CD4-positive, alpha-beta T cell (primary cell): ENCODE measurements at regions not wholly inside any gene's neighbourhood (a gene's known extent, or its start where the extent isn't known, plus 50 kb on each side); places are given as distances from the start of the nearest gene placed in this dataset.

ENCODE experiments used
- ATAC-seq: fragments of 200-7000 bp; cut with Tn5 transposase; one replicate; pipeline ENCODE4 v1.10.0; 2022; ENCODE audit warnings: mild to moderate bottlenecking; ENCODE audit not compliant: poor library complexity
- CTCF ChIA-PET: fragments of 350-600 bp; sonication (Branson Sonifier 250); formaldehyde crosslinking; loops from one replicate; lab custom pipeline; 2021; ENCODE audit warnings: antibody characterized with exemption, inconsistent platforms; lab: Charles Lee
- POLR2A ChIA-PET: fragments of 350-600 bp; sonication (Branson Sonifier 250); formaldehyde crosslinking; loops from one replicate; lab custom pipeline; 2021; ENCODE audit warnings: antibody characterized with exemption, inconsistent platforms; lab: Charles Lee
- DNase-seq, 14 experiments: peaks; one replicate each; pipeline ENCODE4 v3.0.0-alpha.2; 2013 to 2020; ENCODE audit warnings: mixed read lengths in 2 of 14
- H3K27ac ChIP-seq, 2 donors: one replicate each; pipeline versions ENCODE4 v1.5.1 to v1.7.0; 2013; ENCODE audit warnings: low read length in 2 of 2, low read depth in 1 of 2, mild to moderate bottlenecking in 1 of 2
- H3K27me3 ChIP-seq, 2 experiments: 1 replicate in 1 of 2; 2 replicates in 1 of 2; pipeline versions ENCODE4 v1.6.1 to v1.7.0; 2013; ENCODE audit warnings: low read length in 2 of 2, control low read depth in 1 of 2, mild to moderate bottlenecking in 1 of 2, moderate library complexity in 1 of 2; ENCODE audit not compliant: insufficient read depth in 2 of 2, control insufficient read depth in 1 of 2
- H3K36me3 ChIP-seq: one replicate; pipeline ENCODE4 v1.6.1; 2013; ENCODE audit warnings: low read length, control low read depth; ENCODE audit not compliant: insufficient read depth
- H3K4me1 ChIP-seq: one replicate; pipeline ENCODE4 v1.6.1; 2013; ENCODE audit warnings: low read length, control low read depth; ENCODE audit not compliant: insufficient read depth
- H3K4me3 ChIP-seq: one replicate; pipeline ENCODE4 v1.5.1; 2013; ENCODE audit warnings: mild to moderate bottlenecking, low read length, moderate library complexity
- H3K9me3 ChIP-seq, 2 experiments: 1 replicate in 1 of 2; 2 replicates in 1 of 2; pipeline versions ENCODE4 v1.6.1 to v1.7.0; 2013; ENCODE audit warnings: low read length in 2 of 2, mild to moderate bottlenecking in 2 of 2, control low read depth in 1 of 2, moderate library complexity in 1 of 2; ENCODE audit not compliant: control insufficient read depth in 1 of 2, insufficient read depth in 1 of 2
- H3K27ac Mint-ChIP-seq: one replicate; pipeline ENCODE4 v1.8.0; 2020; ENCODE audit warnings: mixed read lengths
- H3K27me3 Mint-ChIP-seq: one replicate; pipeline ENCODE4 v1.8.0; 2021; ENCODE audit warnings: mixed read lengths
- H3K36me3 Mint-ChIP-seq: one replicate; pipeline ENCODE4 v1.8.0; 2021; ENCODE audit warnings: low read depth, mixed read lengths
- H3K4me1 Mint-ChIP-seq: one replicate; pipeline ENCODE4 v1.8.0; 2021; ENCODE audit warnings: low read depth, mixed read lengths
- H3K4me3 Mint-ChIP-seq: one replicate; pipeline ENCODE4 v1.8.0; 2020; ENCODE audit warnings: mild to moderate bottlenecking, mixed read lengths
- H3K9me3 Mint-ChIP-seq: one replicate; pipeline ENCODE4 v1.8.0; 2020; ENCODE audit warnings: mixed read lengths
- intact Hi-C, 2 experiments: fragments of 100-400 bp; cut with DNase I in 1 of 2; cut with micrococcal nuclease in 1 of 2; formaldehyde crosslinking; loops; one replicate each; pipeline versions ENCODE4 v1.15.1 to v1.9.0; 2023 to 2025; cut with DNase I, micrococcal nuclease
- TF ChIP-seq, protein P1 (sequence below): fragments of 200-600 bp; IDR thresholded peaks from one replicate; pipeline ENCODE4 v1.8.0; 2022; ENCODE audit warnings: antibody characterized with exemption, mild to moderate bottlenecking

GRCh38 chr18:60060026-60060425, 160.2 kb downstream of the PMAIP1 start:
- H3K27ac Mint-ChIP-seq: no peak overlapping the region
- TF ChIP-seq, protein P1, sequence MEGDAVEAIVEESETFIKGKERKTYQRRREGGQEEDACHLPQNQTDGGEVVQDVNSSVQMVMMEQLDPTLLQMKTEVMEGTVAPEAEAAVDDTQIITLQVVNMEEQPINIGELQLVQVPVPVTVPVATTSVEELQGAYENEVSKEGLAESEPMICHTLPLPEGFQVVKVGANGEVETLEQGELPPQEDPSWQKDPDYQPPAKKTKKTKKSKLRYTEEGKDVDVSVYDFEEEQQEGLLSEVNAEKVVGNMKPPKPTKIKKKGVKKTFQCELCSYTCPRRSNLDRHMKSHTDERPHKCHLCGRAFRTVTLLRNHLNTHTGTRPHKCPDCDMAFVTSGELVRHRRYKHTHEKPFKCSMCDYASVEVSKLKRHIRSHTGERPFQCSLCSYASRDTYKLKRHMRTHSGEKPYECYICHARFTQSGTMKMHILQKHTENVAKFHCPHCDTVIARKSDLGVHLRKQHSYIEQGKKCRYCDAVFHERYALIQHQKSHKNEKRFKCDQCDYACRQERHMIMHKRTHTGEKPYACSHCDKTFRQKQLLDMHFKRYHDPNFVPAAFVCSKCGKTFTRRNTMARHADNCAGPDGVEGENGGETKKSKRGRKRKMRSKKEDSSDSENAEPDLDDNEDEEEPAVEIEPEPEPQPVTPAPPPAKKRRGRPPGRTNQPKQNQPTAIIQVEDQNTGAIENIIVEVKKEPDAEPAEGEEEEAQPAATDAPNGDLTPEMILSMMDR: no peak
- no peaks in the 10 kb centered on the region for H3K27me3 ChIP-seq
- ATAC-seq: no peak
- H3K4me1 Mint-ChIP-seq: no peaks in the 10 kb centered on the region
- H3K36me3 Mint-ChIP-seq: no peaks in the 10 kb centered on the region
- CTCF ChIA-PET: no interaction called here
- no peak overlapping the region for H3K4me3 ChIP-seq
- H3K27ac ChIP-seq: no peak overlapping the region
- H3K36me3 ChIP-seq: no peaks in the 10 kb centered on the region
- no peaks in the 10 kb centered on the region for H3K4me1 ChIP-seq
- no peaks in the 10 kb centered on the region for H3K9me3 ChIP-seq
- H3K4me3 Mint-ChIP-seq: no peak overlapping the region
- POLR2A ChIA-PET: no interaction called here
- H3K27me3 Mint-ChIP-seq: peaks cover 6% of the 10 kb centered on the region
- intact Hi-C loops: no loop called here
- H3K9me3 Mint-ChIP-seq: no peaks in the 10 kb centered on the region
- no peak for DNase-seq

DNA sequence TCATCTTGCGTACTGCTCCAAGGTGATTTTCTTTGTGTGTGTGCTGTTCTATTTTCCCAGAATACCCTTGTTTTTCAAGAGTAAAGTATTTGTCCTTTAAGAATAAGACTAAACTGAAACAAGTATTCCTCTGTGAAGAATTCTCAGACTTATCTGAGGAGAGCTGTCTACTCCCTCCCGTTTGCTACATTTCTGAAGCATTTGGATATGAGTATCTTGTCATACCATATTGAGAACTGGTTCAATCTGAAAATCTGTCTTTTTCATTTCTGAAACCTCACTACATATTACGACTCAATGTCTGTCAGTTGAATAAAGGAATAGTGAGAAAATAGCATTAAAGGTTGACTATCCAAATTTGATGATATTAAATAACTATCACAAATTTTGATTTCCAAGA, 159.4 kb downstream of the PMAIP1 start:
- H3K27me3 Mint-ChIP-seq: peaks cover 6% of the 10 kb centered on the region
- H3K27ac Mint-ChIP-seq: no peak overlapping the region
- no peaks in the 10 kb centered on the region for H3K9me3 Mint-ChIP-seq
- H3K36me3 Mint-ChIP-seq: no peaks in the 10 kb centered on the region
- POLR2A ChIA-PET: no interaction called here
- H3K36me3 ChIP-seq: no peaks in the 10 kb centered on the region
- ATAC-seq (no peak), DNase-seq (no peak)
- intact Hi-C loops: no loop called here
- TF ChIP-seq, protein P1: no peak
- CTCF ChIA-PET: no interaction called here
- H3K27me3 ChIP-seq: no peaks in the 10 kb centered on the region
- H3K4me3 ChIP-seq: no peak overlapping the region
- no peak overlapping the region for H3K27ac ChIP-seq
- H3K9me3 ChIP-seq: no peaks in the 10 kb centered on the region
- no peaks in the 10 kb centered on the region for H3K4me1 Mint-ChIP-seq
- H3K4me3 Mint-ChIP-seq: no peak overlapping the region
- H3K4me1 ChIP-seq: no peaks in the 10 kb centered on the region

DNA sequence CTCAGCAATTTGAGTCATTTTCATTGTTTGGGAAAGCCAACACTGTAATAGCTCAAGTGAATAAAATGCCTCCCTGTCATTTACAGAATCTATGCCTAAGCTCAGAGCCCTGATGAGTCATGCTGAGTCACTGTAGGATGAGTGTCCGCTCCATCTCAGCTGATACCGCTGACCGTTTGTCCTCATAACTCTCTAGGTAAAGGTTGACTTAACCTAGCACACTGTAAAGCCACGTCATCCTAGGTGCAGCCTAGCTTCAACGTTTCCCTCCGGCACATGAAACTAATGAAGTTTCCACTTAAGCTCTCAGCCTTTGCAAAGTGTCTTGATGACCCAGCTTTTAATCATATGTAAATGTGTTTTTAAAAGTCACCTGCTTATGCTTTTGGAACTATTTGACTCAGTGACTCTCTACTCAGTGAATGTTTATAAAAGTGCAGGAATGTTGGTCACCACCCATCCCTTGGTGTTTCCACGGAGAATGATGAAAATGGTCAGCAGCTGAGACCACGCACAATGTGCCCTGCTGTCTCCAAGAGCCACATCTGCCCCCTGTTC, 154.0 kb downstream of the PMAIP1 start:
- Mint-ChIP-seq H3K4me3 (no peak overlapping the region), H3K27me3 (peaks cover 6% of the 10 kb centered on the region), H3K9me3 (no peaks in the 10 kb centered on the region), H3K27ac (no peak overlapping the region), H3K36me3 (no peaks in the 10 kb centered on the region), H3K4me1 (no peaks in the 10 kb centered on the region)
- DNase-seq (no peak), ATAC-seq (no peak)
- no peaks in the 10 kb centered on the region for H3K36me3 ChIP-seq
- H3K4me3 ChIP-seq: no peak overlapping the region
- no peaks in the 10 kb centered on the region for H3K9me3 ChIP-seq
- no peaks in the 10 kb centered on the region for H3K27me3 ChIP-seq
- POLR2A ChIA-PET: no interaction called here
- H3K27ac ChIP-seq: no peak overlapping the region
- TF ChIP-seq, protein P1: no peak
- CTCF ChIA-PET: no interaction called here
- intact Hi-C loops: no loop called here
- no peaks in the 10 kb centered on the region for H3K4me1 ChIP-seq
